ENCODE measurements at regions not wholly inside any gene's neighbourhood (a gene's known extent, or its start where the extent isn't known, plus 50 kb on each side); places are given as distances from the start of the nearest gene placed in this dataset.
"Not testable (repeated sequence)": the region's sequence is repeated elsewhere in the genome, so short reads cannot be mapped to it uniquely, and the experiment has no call there.

DNA sequence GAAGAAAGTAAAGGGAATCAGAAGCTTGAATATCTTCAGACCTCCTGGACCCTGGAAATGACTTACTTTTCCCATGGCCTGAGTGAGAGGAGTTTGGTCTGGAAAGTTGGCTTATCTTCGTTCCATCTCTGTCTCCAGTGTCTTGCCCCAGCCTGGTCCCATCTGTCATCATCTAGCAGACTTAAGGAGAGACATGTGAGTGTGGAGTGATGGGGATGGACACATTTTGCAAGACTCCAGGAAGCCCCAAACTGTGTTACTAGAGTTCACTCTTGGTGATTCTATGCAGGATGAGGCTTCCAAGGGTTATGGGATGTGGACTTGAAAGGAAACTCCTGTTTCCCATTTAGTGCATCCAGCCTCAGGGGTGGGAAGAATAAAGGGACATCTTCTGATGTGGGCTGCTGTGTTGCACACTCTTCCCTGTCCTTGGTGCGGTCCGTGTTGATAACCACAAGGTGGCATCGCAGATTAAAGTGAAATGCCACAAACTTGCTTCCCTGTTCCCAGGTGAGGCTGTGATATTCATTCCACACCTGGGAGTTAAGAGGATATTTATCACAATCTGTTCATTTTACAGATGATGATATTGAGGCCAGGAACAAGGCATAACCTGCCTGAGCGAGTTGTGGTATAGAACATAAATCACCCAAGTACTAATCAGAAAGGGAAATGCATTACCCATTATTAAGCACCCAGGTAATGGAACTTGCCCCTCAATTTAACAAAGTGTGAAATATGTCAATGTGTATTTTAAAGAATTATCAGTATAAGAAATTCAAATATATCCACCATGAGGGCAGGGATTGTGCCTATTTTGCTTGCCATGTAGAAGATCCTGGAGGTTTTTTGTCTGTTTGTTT, 269.9 kb upstream of the PAPPA start:
- Mint-ChIP-seq H3K27ac (no peak overlapping the region), H3K4me1 (no peaks in the 10 kb centered on the region), H3K36me3 (ENCODE audit: low read depth) (no peaks in the 10 kb centered on the region), H3K9me3 (no peaks in the 10 kb centered on the region), H3K27me3 (peaks cover 4% of the 10 kb centered on the region), H3K4me3 (no peak overlapping the region)
- ATAC-seq (no peak), DNase-seq (no peak)

DNA sequence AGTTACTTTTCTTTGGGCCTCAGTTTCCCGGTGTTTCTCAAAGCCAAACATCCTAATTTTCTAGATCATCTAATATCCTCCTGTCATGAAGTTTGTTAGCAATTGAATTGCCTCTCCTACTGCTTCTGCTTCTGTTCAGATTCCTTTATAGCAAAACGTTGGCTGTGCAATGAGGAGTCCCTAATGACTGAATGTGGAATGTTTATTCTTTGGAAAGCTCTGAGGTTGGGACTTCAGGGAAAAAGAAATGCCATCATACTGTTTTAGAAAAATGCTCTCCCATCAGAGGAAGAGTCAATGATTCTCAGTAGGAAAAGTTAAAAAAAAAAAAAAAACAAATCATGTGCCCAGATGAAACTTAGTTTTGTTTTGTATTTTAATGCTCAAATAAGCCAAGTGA, 268.7 kb upstream of the PAPPA start:
- H3K36me3 Mint-ChIP-seq (ENCODE audit: low read depth): no peaks in the 10 kb centered on the region
- no peak for DNase-seq
- no peak for ATAC-seq
- no peaks in the 10 kb centered on the region for H3K27me3 Mint-ChIP-seq
- no peaks in the 10 kb centered on the region for H3K4me1 Mint-ChIP-seq
- no peak overlapping the region for H3K4me3 Mint-ChIP-seq
- no peak overlapping the region for H3K27ac Mint-ChIP-seq
- H3K9me3 Mint-ChIP-seq: no peaks in the 10 kb centered on the region

DNA sequence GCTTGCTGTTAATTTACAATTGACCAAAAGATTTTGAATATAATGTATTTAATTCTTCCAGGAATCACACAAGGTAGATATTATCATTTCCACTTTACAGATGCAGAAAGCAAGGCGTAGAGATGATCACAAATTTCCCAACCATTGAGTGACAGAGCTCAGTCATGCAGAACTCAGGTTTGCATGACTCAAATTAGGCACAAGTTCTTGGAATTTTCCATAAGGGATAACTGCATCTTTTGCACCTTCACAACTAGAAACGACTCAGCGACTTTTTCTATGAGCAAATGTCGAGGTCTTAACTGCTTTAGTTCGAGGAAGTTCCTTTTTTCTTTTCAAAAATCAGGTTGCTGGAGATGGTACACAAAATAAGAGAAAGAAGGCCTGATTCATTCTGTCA, 265.5 kb upstream of the PAPPA start:
- Mint-ChIP-seq H3K27ac (no peak overlapping the region), H3K4me1 (no peaks in the 10 kb centered on the region), H3K4me3 (no peak overlapping the region), H3K27me3 (no peaks in the 10 kb centered on the region), H3K36me3 (ENCODE audit: low read depth) (no peaks in the 10 kb centered on the region), H3K9me3 (no peaks in the 10 kb centered on the region)
- DNase-seq: no peak
- ATAC-seq: no peak

DNA sequence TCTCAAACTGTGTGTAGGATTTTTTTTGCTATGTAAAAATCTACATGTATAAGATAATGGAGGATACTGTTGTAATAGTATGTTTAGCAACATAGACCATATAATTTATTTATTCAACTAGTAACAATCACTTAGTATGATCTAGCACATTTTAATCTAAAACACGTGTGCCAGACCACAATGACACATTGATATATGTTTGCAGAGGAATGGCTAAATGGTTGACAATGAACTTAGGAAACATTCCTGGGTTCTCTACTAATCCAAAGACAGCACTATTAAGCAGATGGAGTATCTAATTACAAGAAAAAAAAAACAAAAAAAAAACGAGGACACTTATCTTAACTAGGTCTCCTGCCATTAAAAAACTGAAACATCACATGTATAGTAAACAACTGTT, 261.7 kb upstream of the PAPPA start:
- no peaks in the 10 kb centered on the region for H3K27me3 Mint-ChIP-seq
- peaks cover 5% of the 10 kb centered on the region for H3K9me3 Mint-ChIP-seq
- ATAC-seq: no peak
- no peak overlapping the region for H3K27ac Mint-ChIP-seq
- H3K4me1 Mint-ChIP-seq: no peaks in the 10 kb centered on the region
- no peak overlapping the region for H3K4me3 Mint-ChIP-seq
- no peaks in the 10 kb centered on the region for H3K36me3 Mint-ChIP-seq (ENCODE audit: low read depth)
- no peak for DNase-seq

DNA sequence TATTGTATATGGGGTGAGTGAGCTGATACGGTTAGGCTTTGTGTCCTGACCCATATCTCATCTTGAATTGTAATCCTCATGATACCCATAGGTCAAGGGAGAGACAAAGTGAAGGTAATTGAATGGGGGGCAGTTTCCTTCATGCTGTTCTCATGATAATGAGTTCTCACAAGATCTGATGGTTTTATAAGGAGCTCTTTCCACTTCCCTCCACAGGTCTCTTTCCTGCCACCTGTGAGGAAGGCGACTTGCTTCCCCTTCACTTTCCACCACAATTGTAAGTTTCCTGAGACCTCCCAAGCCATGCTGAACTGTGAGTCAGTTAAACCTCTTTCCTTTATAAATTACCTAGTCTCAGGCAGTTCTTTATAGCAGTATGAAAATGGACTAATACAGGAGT, 255.1 kb upstream of the PAPPA start:
- H3K4me1 Mint-ChIP-seq; DNase-seq; H3K9me3 Mint-ChIP-seq; ATAC-seq; H3K36me3 Mint-ChIP-seq (ENCODE audit: low read depth); H3K27ac Mint-ChIP-seq; H3K4me3 Mint-ChIP-seq; H3K27me3 Mint-ChIP-seq: not testable (repeated sequence)

DNA sequence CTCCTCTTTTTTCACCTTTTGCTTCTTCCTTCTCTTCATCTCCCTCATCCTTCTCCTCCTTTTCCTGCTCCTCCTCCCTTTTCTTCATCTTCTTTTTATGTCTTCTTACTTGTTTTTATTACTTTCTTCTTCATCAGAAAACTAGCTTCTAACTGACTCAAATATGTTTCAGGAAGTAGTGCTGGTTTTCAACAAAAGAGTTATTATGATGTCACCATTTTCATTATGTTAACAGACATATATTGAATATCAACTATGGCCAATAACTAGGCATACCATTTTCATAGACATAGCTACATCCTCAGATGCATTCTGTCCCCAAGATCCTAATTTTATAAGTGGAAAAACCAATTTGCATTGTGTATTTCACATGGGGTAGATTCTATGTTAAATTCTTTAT, 252.9 kb upstream of the PAPPA start:
- Mint-ChIP-seq H3K4me3 (no peak overlapping the region), H3K27ac (no peak overlapping the region), H3K36me3 (ENCODE audit: low read depth) (no peaks in the 10 kb centered on the region), H3K4me1 (no peaks in the 10 kb centered on the region), H3K27me3 (no peaks in the 10 kb centered on the region), H3K9me3 (peaks cover 9% of the 10 kb centered on the region)
- ATAC-seq: no peak
- DNase-seq: no peak

DNA sequence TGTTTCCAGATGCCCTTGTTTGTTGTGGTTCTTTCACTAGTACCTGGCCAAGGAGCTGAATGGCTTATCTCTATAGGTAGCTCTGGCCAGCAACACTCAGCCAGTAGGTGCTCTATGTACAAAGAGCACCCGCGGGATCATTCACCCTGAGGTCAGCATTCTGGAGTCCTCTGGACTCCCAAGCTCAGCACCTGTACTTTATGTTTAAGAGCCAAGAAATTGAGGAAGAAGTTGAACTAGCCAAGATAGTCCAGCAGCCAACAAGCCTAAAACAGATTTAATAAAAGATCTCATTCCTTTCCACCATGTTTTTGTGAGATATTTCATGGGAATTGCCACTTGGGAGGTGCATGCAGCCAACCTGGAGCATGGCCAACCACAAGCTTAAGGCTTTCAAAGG, 242.6 kb upstream of the PAPPA start:
- Mint-ChIP-seq H3K27me3 (no peaks in the 10 kb centered on the region), H3K27ac (no peak overlapping the region), H3K4me3 (no peak overlapping the region), H3K9me3 (peaks cover 4% of the 10 kb centered on the region), H3K4me1 (no peaks in the 10 kb centered on the region), H3K36me3 (ENCODE audit: low read depth) (no peaks in the 10 kb centered on the region)
- no peak for ATAC-seq
- DNase-seq: no peak

DNA sequence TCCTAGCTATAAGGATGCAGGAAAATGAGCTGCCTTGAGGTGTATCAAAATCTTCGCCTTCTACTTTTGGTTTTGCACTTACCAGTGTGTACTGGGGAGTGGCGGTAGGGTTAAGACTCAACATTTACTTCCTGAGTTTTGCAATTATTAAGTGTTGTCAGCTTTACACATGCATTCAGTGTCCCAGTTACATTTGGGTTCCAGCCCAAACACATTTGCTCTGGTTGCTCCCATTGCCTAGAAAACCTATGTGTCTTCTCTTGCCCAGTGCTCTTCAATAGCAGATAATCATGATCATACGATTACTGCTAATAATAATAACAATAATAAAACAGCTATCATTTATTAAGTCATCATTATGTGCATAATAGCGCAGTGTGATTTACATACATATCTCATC, 241.5 kb upstream of the PAPPA start:
- DNase-seq: no peak
- Mint-ChIP-seq H3K36me3 (ENCODE audit: low read depth) (no peaks in the 10 kb centered on the region), H3K4me3 (no peak overlapping the region), H3K27me3 (no peaks in the 10 kb centered on the region), H3K27ac (no peak overlapping the region), H3K4me1 (no peaks in the 10 kb centered on the region), H3K9me3 (peaks cover 8% of the 10 kb centered on the region)
- ATAC-seq: no peak

DNA sequence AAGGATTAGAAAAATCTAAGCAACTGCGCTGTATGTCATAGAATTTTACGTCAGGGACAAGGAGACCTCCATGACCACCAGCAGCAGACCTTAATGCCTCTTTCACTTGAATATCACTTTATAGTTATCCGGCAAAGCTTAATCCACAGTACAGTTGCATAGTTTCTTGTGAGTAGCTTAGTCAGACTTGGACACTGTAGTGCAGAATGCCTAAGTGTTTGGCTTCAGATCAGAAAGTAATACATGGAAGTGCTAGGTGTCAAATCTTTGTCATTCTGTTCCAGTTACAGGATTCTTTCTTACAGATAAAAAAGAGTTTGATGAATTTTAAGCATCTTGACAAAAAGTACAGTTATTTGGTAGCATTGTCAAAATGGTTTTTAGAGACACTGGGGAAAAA, 239.9 kb upstream of the PAPPA start:
- no peaks in the 10 kb centered on the region for H3K36me3 Mint-ChIP-seq (ENCODE audit: low read depth)
- H3K9me3 Mint-ChIP-seq: peaks cover 9% of the 10 kb centered on the region
- no peaks in the 10 kb centered on the region for H3K4me1 Mint-ChIP-seq
- no peak overlapping the region for H3K27ac Mint-ChIP-seq
- H3K4me3 Mint-ChIP-seq: no peak overlapping the region
- no peak for ATAC-seq
- no peaks in the 10 kb centered on the region for H3K27me3 Mint-ChIP-seq
- no peak for DNase-seq

DNA sequence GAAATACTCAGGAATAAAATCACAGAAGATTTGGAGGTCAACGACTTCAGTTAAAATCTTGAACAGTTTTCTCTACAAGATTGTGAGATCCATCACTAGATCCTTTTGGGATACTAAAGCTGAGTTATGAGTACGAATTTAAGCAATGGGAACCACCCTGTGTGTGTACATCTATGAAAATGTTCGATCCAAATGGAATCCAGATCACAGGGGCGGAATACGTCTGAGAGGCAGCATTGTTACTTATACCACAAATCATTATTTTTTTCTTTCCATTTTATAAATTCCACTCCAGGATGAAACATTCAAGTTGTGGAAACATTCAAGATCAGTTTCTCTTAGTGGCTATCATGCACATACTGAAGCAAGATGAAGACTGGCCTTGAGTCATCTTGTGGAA, 239.3 kb upstream of the PAPPA start:
- DNase-seq: no peak
- Mint-ChIP-seq H3K27me3 (no peaks in the 10 kb centered on the region), H3K27ac (no peak overlapping the region), H3K4me1 (no peaks in the 10 kb centered on the region), H3K4me3 (no peak overlapping the region), H3K36me3 (ENCODE audit: low read depth) (no peaks in the 10 kb centered on the region), H3K9me3 (peaks cover 9% of the 10 kb centered on the region)
- ATAC-seq: no peak

DNA sequence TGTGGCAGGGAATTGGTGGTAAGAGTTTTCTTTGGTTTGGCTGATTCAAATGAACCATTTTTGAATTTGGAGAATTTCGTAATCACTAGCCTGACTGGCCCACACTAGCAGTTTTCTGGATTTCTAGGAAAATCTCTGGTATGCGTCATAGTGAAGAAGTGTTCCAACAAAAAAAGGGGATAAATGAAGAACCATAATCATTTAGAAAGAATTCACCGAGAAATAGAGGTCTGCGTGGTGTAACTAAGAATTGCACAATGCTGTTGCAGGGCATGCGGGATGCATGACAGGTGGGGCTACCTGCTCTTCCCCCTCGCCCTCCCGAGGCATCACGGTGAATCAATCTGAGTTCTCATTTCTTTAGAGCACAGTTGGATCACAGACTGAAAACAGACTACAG, 232.3 kb upstream of the PAPPA start:
- ATAC-seq (no peak), DNase-seq (no peak)
- no peaks in the 10 kb centered on the region for H3K4me1 Mint-ChIP-seq
- no peak overlapping the region for H3K27ac Mint-ChIP-seq
- no peak overlapping the region for H3K4me3 Mint-ChIP-seq
- peaks cover 10% of the 10 kb centered on the region for H3K9me3 Mint-ChIP-seq
- H3K27me3 Mint-ChIP-seq: no peaks in the 10 kb centered on the region
- no peaks in the 10 kb centered on the region for H3K36me3 Mint-ChIP-seq (ENCODE audit: low read depth)

DNA sequence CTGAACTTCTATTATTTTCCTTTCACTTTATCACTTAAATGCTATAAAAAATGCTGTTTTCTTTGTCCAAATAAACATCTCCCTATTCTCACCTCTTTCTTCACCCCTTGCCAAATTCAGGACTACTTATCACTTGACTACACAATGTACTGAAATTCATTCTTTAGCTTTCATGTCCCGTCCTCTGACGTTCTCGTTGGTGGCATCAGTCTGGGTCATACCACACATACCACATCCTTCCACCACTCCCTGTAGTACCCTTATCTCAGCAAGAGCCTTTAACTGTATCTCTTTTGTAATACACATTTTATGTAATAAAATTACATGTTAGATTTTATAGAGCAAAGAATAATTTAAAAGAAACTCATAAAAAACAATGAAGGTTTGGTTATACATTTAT, 231.1 kb upstream of the PAPPA start:
- Mint-ChIP-seq H3K27me3 (no peaks in the 10 kb centered on the region), H3K36me3 (ENCODE audit: low read depth) (no peaks in the 10 kb centered on the region), H3K27ac (no peak overlapping the region), H3K4me1 (no peaks in the 10 kb centered on the region), H3K9me3 (peaks cover 9% of the 10 kb centered on the region), H3K4me3 (no peak overlapping the region)
- ATAC-seq (no peak), DNase-seq (no peak)

DNA sequence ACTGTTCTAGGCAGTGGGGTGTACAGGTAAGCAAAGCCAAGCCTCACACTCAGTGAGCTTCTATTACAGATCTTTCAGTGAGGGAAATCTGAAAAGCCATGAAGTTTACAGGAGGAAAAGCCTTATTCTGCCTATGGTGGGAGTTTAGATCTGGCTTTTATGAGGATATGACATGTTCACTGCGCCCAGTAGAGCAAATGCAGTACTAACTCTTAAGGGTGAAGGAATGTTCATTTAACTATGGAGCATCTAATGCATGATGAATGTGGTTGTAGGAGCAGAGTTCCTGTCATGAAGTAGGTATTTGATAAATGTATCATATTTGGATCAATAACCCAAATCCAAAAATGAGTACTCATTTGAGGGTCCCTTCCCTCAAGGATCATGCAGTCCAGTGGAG, 230.2 kb upstream of the PAPPA start:
- ATAC-seq: no peak
- Mint-ChIP-seq H3K9me3 (peaks cover 9% of the 10 kb centered on the region), H3K27ac (no peak overlapping the region), H3K36me3 (ENCODE audit: low read depth) (no peaks in the 10 kb centered on the region), H3K4me1 (no peaks in the 10 kb centered on the region), H3K27me3 (no peaks in the 10 kb centered on the region), H3K4me3 (no peak overlapping the region)
- no peak for DNase-seq

DNA sequence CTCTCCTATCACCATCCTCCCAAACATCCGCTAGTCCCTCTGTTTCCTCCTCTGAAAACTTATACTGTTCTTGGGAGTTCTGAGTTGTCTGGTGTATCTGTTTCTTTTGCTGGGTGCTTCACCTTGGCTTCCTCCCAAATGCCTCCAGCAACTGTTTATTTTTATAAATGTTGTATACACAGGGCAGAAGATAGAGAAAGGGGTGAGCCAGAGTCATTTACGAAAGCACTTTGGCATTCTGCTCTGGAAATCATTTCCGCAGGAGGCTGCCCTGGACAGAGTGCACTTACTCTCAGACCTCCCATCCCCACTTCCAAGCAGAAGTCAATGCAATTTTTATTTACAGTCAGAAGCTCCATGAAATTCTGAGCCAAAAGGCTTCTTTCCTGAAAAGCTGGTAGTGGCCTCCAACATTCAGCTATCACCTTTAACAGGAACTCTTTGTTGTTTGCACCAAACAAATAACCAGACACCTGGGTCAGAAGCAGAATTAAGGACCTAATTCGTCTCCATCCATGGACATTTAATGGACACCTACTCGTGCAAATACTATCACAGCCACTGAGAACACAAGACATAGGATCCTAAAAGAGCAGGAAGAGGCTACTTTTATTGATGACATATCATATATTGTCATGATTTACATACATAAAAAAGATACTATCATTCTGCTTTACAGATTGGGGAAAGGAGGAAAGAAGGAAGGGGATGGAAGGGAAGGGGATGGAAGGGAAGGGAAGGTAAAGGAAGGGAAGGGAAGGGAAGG, 229.5 kb upstream of the PAPPA start:
- Mint-ChIP-seq H3K27me3 (no peaks in the 10 kb centered on the region), H3K4me3 (no peak overlapping the region), H3K36me3 (ENCODE audit: low read depth) (no peaks in the 10 kb centered on the region), H3K4me1 (no peaks in the 10 kb centered on the region), H3K9me3 (peaks cover 9% of the 10 kb centered on the region), H3K27ac (no peak overlapping the region)
- no peak for DNase-seq
- ATAC-seq: no peak

DNA sequence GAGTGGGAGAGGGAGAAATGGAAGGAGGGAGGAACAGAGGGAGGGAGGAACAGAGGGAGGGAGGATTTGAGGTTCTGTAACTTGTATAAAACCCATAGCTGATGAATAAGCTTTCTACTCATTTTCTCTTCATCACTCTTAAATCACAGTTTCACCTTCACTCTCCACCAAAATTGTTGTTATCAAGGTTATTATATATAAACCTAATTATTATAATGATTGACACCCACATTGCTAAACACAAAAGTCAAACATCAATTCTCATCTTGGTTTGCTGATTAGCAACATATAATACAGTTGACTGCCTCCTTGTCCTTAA, 229.0 kb upstream of the PAPPA start:
- H3K9me3 Mint-ChIP-seq: peaks cover 9% of the 10 kb centered on the region
- no peaks in the 10 kb centered on the region for H3K27me3 Mint-ChIP-seq
- H3K4me1 Mint-ChIP-seq: no peaks in the 10 kb centered on the region
- H3K36me3 Mint-ChIP-seq (ENCODE audit: low read depth): no peaks in the 10 kb centered on the region
- ATAC-seq: no peak
- H3K4me3 Mint-ChIP-seq: no peak overlapping the region
- no peak for DNase-seq
- no peak overlapping the region for H3K27ac Mint-ChIP-seq
